ENCODE measurements at regions not wholly inside any gene's neighbourhood (a gene's known extent, or its start where the extent isn't known, plus 50 kb on each side); places are given as distances from the start of the nearest gene placed in this dataset.

GRCh38 chr10:4546500-4546899 lies 279.5 kb upstream of the AKR1E2 start:
- H3K27ac ChIP-seq, result no peak overlapping the region
- no peak overlapping the region for H3K4me3 ChIP-seq
- intact Hi-C loops (cut with DNase I; ENCODE audit: low total_unique reads), result no loop called here
- peaks cover 0 to 2% (median 0%) of the 10 kb centered on the region in 8 donors for H3K9me3 ChIP-seq
- no peaks in the 10 kb centered on the region for H3K36me3 ChIP-seq
- TF ChIP-seq CTCF (IDR thresholded peaks at IDR 0.05 in 8 of 11, conservative IDR thresholded peaks at IDR 0.05 in 3 of 11) (no peak), POLR2A (IDR thresholded peaks at IDR 0.05) (no peak), POLR2AphosphoS5 (IDR thresholded peaks at IDR 0.05) (no peak)
- H3K27me3 ChIP-seq (replicated peaks in 1 of 7), result no peaks in the 10 kb centered on the region
- DNase-seq, result no peak
- WGBS, 5 donors, result 73 to 86% (median 79%) methylated on average over 7 of the region's 7 CpGs
- H3K4me1 ChIP-seq, result no peaks in the 10 kb centered on the region

GRCh38 chr10:4545062-4545461 lies 280.9 kb upstream of the AKR1E2 start:
- intact Hi-C loops (cut with DNase I; ENCODE audit: low total_unique reads), result no loop called here
- TF ChIP-seq POLR2A (IDR thresholded peaks at IDR 0.05) (no peak), CTCF (IDR thresholded peaks at IDR 0.05 in 8 of 11, conservative IDR thresholded peaks at IDR 0.05 in 3 of 11) (no peak), POLR2AphosphoS5 (IDR thresholded peaks at IDR 0.05) (no peak)
- no peak for DNase-seq
- Histone ChIP-seq H3K4me3 (no peak overlapping the region), H3K27ac (no peak overlapping the region), H3K4me1 (no peaks in the 10 kb centered on the region), H3K27me3 (replicated peaks in 1 of 7) (no peaks in the 10 kb centered on the region), H3K9me3 (peaks cover 0 to 16% (median 12%) of the 10 kb centered on the region in 8 donors), H3K36me3 (no peaks in the 10 kb centered on the region)
- 26 to 54% (median 39%) methylated on average over 7 of the region's 7 CpGs for WGBS, 5 donors

- Histone ChIP-seq H3K36me3 (no peaks in the 10 kb centered on the region), H3K27me3 (replicated peaks in 1 of 7) (no peaks in the 10 kb centered on the region), H3K9me3 (peaks cover 0 to 25% (median 13%) of the 10 kb centered on the region in 8 donors), H3K27ac (no peak overlapping the region), H3K4me1 (no peaks in the 10 kb centered on the region), H3K4me3 (no peak overlapping the region)
- DNase-seq, result no peak
- 77 to 90% (median 79%) methylated on average over 7 of the region's 7 CpGs for WGBS, 5 donors
- intact Hi-C loops (cut with DNase I; ENCODE audit: low total_unique reads), result no loop called here
- TF ChIP-seq POLR2AphosphoS5 (IDR thresholded peaks at IDR 0.05) (no peak), POLR2A (IDR thresholded peaks at IDR 0.05) (no peak), CTCF (IDR thresholded peaks at IDR 0.05 in 8 of 11, conservative IDR thresholded peaks at IDR 0.05 in 3 of 11) (no peak)
Observed at GRCh38 chr10:4543938-4544533, 282.0 kb upstream of the AKR1E2 start.

DNA sequence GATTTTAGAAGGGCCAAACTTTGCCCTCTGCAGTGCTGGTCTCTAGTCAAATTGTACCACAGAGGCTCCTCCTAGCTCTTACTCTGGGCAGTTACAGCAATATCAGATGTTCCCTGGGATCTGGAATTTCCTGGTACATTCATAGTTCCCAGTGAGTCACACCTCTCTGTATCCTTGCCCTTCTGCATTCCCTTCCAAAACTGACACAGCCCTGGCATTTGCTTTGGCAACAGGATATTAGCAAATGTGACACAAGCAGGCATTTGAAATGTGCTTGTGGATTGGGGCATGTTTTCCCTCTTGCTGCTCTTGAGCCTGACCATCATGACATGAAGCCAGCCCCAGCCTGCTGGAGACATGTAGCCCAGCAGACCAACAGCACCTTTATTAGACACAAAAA lies 284.7 kb upstream of the AKR1E2 start:
- Histone ChIP-seq H3K36me3 (no peaks in the 10 kb centered on the region), H3K27ac (no peak overlapping the region), H3K9me3 (peaks cover 0 to 43% (median 24%) of the 10 kb centered on the region in 8 donors), H3K4me1 (no peaks in the 10 kb centered on the region), H3K27me3 (replicated peaks in 1 of 7) (no peaks in the 10 kb centered on the region), H3K4me3 (no peak overlapping the region)
- no peak for DNase-seq
- intact Hi-C loops (cut with DNase I; ENCODE audit: low total_unique reads), result no loop called here
- TF ChIP-seq POLR2A (IDR thresholded peaks at IDR 0.05) (no peak), CTCF (IDR thresholded peaks at IDR 0.05 in 8 of 11, conservative IDR thresholded peaks at IDR 0.05 in 3 of 11) (no peak), POLR2AphosphoS5 (IDR thresholded peaks at IDR 0.05) (no peak)
